Spleen (tissue), 11 donors: ENCODE measurements at regions not wholly inside any gene's neighbourhood (a gene's known extent, or its start where the extent isn't known, plus 50 kb on each side); places are given as distances from the start of the nearest gene placed in this dataset.
A peak's percentile ranks its signal among the peaks of the same experiment; 100 is the strongest.

Experiments
- DNase-seq: peaks from one replicate; pipeline ENCODE4 v3.0.0-alpha.2; 2020
- H3K27ac ChIP-seq, 8 donors: fragments of 200-600 bp; sonication (generic) in 7 of 8; 1 replicate in 4 of 8; 2 replicates in 4 of 8; pipeline versions ENCODE4 v1.5.0 to v1.8.0; 2016 to 2021; ENCODE audit warnings: inconsistent platforms in 4 of 8, mild to moderate bottlenecking in 4 of 8, moderate library complexity in 1 of 8
- H3K27me3 ChIP-seq, 7 donors: fragments of 200-600 bp; sonication (generic) in 6 of 7; replicated peaks in 1 of 7; 1 replicate in 4 of 7; 2 replicates in 3 of 7; pipeline versions ENCODE4 v1.5.0 to v1.8.0; 2016 to 2021; ENCODE audit warnings: inconsistent platforms in 3 of 7, mild to moderate bottlenecking in 1 of 7
- H3K36me3 ChIP-seq, 6 donors: fragments of 200-600 bp; sonication (generic) in 5 of 6; 1 replicate in 4 of 6; 2 replicates in 2 of 6; pipeline versions ENCODE4 v1.5.0 to v1.8.0; 2016 to 2021; ENCODE audit warnings: inconsistent platforms in 2 of 6
- H3K4me1 ChIP-seq, 6 donors: fragments of 200-600 bp; sonication (generic) in 5 of 6; 1 replicate in 3 of 6; 2 replicates in 3 of 6; pipeline versions ENCODE4 v1.5.0 to v1.8.0; 2016 to 2021; ENCODE audit warnings: inconsistent platforms in 3 of 6
- H3K4me3 ChIP-seq, 8 donors: fragments of 200-600 bp; sonication (generic) in 7 of 8; 1 replicate in 4 of 8; 2 replicates in 4 of 8; pipeline versions ENCODE4 v1.5.0 to v1.8.0; 2016 to 2021; ENCODE audit warnings: inconsistent platforms in 4 of 8, mild to moderate bottlenecking in 4 of 8, moderate library complexity in 2 of 8
- H3K9me3 ChIP-seq, 8 donors: fragments of 200-600 bp; sonication (generic) in 7 of 8; 1 replicate in 4 of 8; 2 replicates in 4 of 8; pipeline versions ENCODE4 v1.5.0 to v1.8.0; 2016 to 2021; ENCODE audit warnings: inconsistent platforms in 4 of 8
- POLR2A ChIP-seq, 3 donors: fragments of 450-650 bp; IDR thresholded peaks; one replicate each; pipeline ENCODE4 v1.5.1; 2017; ENCODE audit warnings: antibody characterized with exemption in 3 of 3, mild to moderate bottlenecking in 1 of 3
- POLR2AphosphoS5 ChIP-seq, 3 donors: sonication (generic); formaldehyde crosslinking; IDR thresholded peaks; one replicate each; pipeline ENCODE4 v1.5.1; 2017; ENCODE audit warnings: antibody characterized with exemption in 3 of 3
- WGBS, 5 donors: extraction: QIAGEN DNeasy Blood & Tissue Kit in 3 of 5; methylation state at CpG; one replicate each; pipeline versions ENCODE4 v1.1.5 to v1.1.7; 2013 to 2018; 5-methylcytosine and 5-hydroxymethylcytosine counted together
- intact Hi-C: fragments of 100-400 bp; cut with DNase I; formaldehyde crosslinking; loops from one replicate; pipeline ENCODE4 v1.15.0; 2023; ENCODE audit warnings: low total_unique reads
- TF ChIP-seq, protein P1 (sequence below), 11 experiments: fragments of 200-600 bp in 7 of 11; fragments of 450-650 bp in 4 of 11; sonication (generic) in 4 of 11; IDR thresholded peaks in 8 of 11; conservative IDR thresholded peaks in 3 of 11; 1 replicate in 7 of 11; 2 replicates in 4 of 11; pipeline versions ENCODE4 v1.4.0 to v1.8.0; 2016 to 2021; ENCODE audit warnings: antibody characterized with exemption in 11 of 11, inconsistent platforms in 4 of 11, mild to moderate bottlenecking in 1 of 11
- donor health status: healthy with polysubstance abuse.
- donor health status: DM: no; HTN: no; CAD: no; lungs with moderate emphysema.
- donor health status: DM: no; HTN: no; CAD: no.
- donor health status: Bipolar disorder and iron deficiency.
- donor health status: healthy.
- donor health status: DM: no; HTN: no; CAD: no.
- donor health status: DM: yes; HTN: yes; CAD: no.

DNA sequence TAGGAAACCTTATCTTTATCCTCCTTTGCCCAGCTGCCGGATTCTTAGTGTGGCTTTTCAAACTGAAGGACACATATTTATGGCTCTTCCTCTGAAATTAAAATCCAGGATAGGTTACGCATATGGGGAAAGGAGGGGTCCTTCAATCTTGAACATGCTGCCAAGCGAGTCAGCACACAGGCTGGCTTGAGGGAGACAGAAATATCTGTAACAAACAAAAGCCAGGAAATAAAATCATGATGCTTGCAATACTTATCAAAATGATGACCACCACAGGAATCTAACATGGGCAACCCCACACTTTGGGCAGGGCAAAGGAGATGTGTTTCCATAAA lies 196.4 kb upstream of the LDB2 start:
- Histone ChIP-seq H3K36me3 (no peaks in the 10 kb centered on the region), H3K9me3 (no peaks in the 10 kb centered on the region), H3K4me1 (peaks cover 3 to 42% (median 13%) of the 10 kb centered on the region in 6 donors), H3K27me3 (no peaks in the 10 kb centered on the region), H3K27ac (peak overlapping the region in 7 of 8 donors; percentile 39 to 80 (median 72)), H3K4me3 (no peak overlapping the region)
- no peak for TF ChIP-seq POLR2A (IDR thresholded peaks at IDR 0.05)
- TF ChIP-seq POLR2AphosphoS5 (IDR thresholded peaks at IDR 0.05), result peak in 1 of 3 donors; percentile 20
- TF ChIP-seq, protein P1, sequence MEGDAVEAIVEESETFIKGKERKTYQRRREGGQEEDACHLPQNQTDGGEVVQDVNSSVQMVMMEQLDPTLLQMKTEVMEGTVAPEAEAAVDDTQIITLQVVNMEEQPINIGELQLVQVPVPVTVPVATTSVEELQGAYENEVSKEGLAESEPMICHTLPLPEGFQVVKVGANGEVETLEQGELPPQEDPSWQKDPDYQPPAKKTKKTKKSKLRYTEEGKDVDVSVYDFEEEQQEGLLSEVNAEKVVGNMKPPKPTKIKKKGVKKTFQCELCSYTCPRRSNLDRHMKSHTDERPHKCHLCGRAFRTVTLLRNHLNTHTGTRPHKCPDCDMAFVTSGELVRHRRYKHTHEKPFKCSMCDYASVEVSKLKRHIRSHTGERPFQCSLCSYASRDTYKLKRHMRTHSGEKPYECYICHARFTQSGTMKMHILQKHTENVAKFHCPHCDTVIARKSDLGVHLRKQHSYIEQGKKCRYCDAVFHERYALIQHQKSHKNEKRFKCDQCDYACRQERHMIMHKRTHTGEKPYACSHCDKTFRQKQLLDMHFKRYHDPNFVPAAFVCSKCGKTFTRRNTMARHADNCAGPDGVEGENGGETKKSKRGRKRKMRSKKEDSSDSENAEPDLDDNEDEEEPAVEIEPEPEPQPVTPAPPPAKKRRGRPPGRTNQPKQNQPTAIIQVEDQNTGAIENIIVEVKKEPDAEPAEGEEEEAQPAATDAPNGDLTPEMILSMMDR (IDR thresholded peaks at IDR 0.05 in 8 of 11, conservative IDR thresholded peaks at IDR 0.05 in 3 of 11), result no peak
- intact Hi-C loops, result no loop called here
- no peak for DNase-seq
- 11 to 19% (median 17%) methylated on average over 3 of the region's 3 CpGs for WGBS, 5 donors

DNA sequence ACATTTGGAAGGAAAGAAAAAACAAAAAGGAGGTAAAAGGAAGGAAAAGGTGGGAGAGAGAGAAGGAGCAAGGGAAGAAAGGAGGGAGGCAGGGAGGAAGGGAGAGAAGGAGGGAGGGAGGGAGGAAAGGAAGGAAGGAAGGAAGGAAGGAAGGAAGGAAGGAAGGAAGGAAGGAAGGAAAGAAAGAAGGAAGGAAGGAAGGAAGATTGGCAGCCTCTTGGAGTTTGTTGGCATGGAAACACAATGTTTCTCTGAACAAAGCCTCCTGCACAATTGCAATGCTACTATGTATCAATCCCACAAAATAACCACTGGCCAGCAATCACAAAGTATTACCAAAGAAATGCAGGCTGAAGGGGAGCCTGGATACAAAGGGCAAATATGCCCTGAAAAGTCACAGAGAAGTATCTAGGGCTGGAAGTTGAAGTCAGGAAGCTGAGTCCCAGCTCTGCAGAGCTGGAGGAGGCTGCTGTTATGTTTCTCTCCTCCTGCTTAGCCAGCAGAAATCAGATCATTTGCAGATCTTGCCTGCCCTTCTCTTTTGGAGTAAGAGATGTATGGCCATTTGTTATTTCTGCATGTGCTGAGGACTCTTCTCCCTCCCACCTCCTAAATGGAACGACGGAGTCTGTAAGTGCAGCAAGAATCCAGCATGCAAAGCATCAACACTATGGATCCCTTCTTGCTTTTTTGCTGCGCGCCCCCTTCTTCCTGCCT lies 195.9 kb upstream of the LDB2 start:
- intact Hi-C loops, result no loop called here
- Histone ChIP-seq H3K27me3 (no peaks in the 10 kb centered on the region), H3K4me3 (no peak overlapping the region), H3K4me1 (peaks cover 3 to 42% (median 13%) of the 10 kb centered on the region in 6 donors), H3K27ac (peak overlapping the region in 7 of 8 donors; percentile 39 to 80 (median 72)), H3K9me3 (no peaks in the 10 kb centered on the region), H3K36me3 (no peaks in the 10 kb centered on the region)
- DNase-seq, result no peak
- WGBS, 5 donors, result 2 to 14% (median 10%) methylated on average over 4 of the region's 4 CpGs
- TF ChIP-seq, protein P1 (IDR thresholded peaks at IDR 0.05 in 8 of 11, conservative IDR thresholded peaks at IDR 0.05 in 3 of 11), result no peak
- TF ChIP-seq POLR2AphosphoS5 (IDR thresholded peaks at IDR 0.05) (no peak), POLR2A (IDR thresholded peaks at IDR 0.05) (no peak)

DNA sequence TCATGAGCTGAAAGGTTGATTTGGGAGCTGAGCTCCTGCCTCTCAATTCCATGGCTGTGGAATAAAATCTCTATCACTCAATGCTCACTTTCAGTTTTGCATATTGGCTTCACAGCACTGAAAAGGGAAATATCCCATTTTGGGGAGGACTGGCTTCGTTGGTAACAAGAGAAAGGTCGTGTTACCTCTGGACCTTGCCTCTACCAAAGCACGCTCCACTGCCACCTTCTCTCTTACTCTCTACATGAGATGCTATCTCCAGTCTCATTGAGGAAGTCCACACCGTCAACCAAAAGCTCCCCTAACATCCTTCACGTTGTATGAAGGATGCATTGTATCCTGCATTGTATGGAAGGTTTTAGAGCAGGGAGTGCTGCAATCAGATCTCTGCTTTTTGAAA lies 195.0 kb upstream of the LDB2 start:
- TF ChIP-seq, protein P1 (IDR thresholded peaks at IDR 0.05 in 8 of 11, conservative IDR thresholded peaks at IDR 0.05 in 3 of 11), result no peak
- TF ChIP-seq POLR2A (IDR thresholded peaks at IDR 0.05) (no peak), POLR2AphosphoS5 (IDR thresholded peaks at IDR 0.05) (no peak)
- Histone ChIP-seq H3K27ac (peak overlapping the region in 7 of 8 donors; percentile 10 to 80 (median 54)), H3K36me3 (no peaks in the 10 kb centered on the region), H3K27me3 (no peaks in the 10 kb centered on the region), H3K4me3 (no peak overlapping the region), H3K9me3 (peaks cover 0 to 5% (median 0%) of the 10 kb centered on the region in 8 donors), H3K4me1 (peaks cover 3 to 42% (median 13%) of the 10 kb centered on the region in 6 donors)
- DNase-seq, result no peak
- intact Hi-C loops, result no loop called here
- 49 to 57% (median 50%) methylated on average over 5 of the region's 5 CpGs for WGBS, 5 donors

DNA sequence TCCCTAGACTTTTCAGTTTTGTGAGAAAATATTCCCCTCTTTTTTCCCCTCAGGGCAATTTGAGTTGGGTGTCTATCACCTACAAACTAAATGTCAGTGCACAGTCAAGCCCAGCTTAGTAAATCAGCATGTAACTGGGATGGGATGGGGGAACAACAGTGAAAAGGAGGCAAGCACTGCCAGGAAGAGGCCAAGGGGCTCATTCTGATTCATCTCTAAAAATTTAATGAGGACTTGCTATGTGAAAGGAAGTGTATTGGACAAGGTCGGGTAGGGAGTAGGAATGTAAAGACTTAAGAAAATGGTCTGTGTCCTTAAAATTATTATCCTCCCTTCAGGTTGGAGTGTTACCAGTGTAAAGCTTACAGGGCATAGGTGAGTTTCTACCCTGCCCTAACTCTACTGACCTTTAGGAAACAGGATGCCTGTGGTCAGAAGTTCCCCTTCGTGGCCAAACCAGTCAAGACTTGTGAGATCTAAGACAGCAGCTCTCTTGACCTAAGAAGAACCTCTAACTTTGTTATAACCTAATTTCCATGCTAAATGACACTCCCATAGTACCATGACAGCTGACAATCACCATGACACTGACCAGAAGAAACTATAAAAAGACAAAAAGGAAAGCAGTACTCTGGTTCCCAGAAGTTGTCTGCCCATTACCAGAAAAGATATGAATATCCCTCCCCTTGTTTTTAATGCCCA lies 194.4 kb upstream of the LDB2 start:
- no peak overlapping the region for H3K4me3 ChIP-seq
- TF ChIP-seq POLR2AphosphoS5 (IDR thresholded peaks at IDR 0.05) (no peak), POLR2A (IDR thresholded peaks at IDR 0.05) (no peak)
- TF ChIP-seq, protein P1 (IDR thresholded peaks at IDR 0.05 in 8 of 11, conservative IDR thresholded peaks at IDR 0.05 in 3 of 11), result no peak
- H3K27ac ChIP-seq, result peak overlapping the region in 7 of 8 donors; percentile 10 to 80 (median 54)
- H3K4me1 ChIP-seq, result peaks cover 3 to 42% (median 13%) of the 10 kb centered on the region in 6 donors
- peaks cover 0 to 5% (median 0%) of the 10 kb centered on the region in 8 donors for H3K9me3 ChIP-seq
- H3K36me3 ChIP-seq, result no peaks in the 10 kb centered on the region
- intact Hi-C loops, result no loop called here
- 30 to 48% (median 44%) methylated on average over 2 of the region's 2 CpGs for WGBS, 5 donors
- DNase-seq, result no peak
- no peaks in the 10 kb centered on the region for H3K27me3 ChIP-seq
